SIG-M5 (cell line): ENCODE measurements at regions not wholly inside any gene's neighbourhood (a gene's known extent, or its start where the extent isn't known, plus 50 kb on each side); places are given as distances from the start of the nearest gene placed in this dataset.

Source experiments
- DNase-seq: peaks from one replicate; lab custom pipeline; 2025; lab: John Stamatoyannopoulos, UW

GRCh38 chr20:50258790-50259483 lies 68.3 kb downstream of the CEBPB start:
- DNase-seq, result no peak

GRCh38 chr20:50259705-50260478 lies 69.3 kb downstream of the CEBPB start:
- no peak for DNase-seq

GRCh38 chr20:50260479-50261221 lies 70.0 kb downstream of the CEBPB start:
- DNase-seq, result no peak

- DNase-seq, result no peak
Measured at GRCh38 chr20:50261471-50262212, 71.0 kb downstream of the CEBPB start.

GRCh38 chr20:50263831-50264230 lies 73.2 kb downstream of the CEBPB start:
- no peak for DNase-seq

GRCh38 chr20:50264534-50265145 lies 74.0 kb downstream of the CEBPB start:
- DNase-seq, result no peak

GRCh38 chr20:50265245-50265946 lies 74.8 kb downstream of the CEBPB start:
- no peak for DNase-seq

- no peak for DNase-seq
Measured at GRCh38 chr20:50266293-50267040, 75.8 kb downstream of the CEBPB start.

- no peak for DNase-seq
Measured at GRCh38 chr20:50267041-50267865, 76.6 kb downstream of the CEBPB start.

- no peak for DNase-seq
Measured at GRCh38 chr20:50267866-50268219, 77.2 kb downstream of the CEBPB start.

GRCh38 chr20:50269091-50270033 lies 78.7 kb downstream of the CEBPB start:
- DNase-seq, result no peak

GRCh38 chr20:50270034-50270395 lies 79.4 kb downstream of the CEBPB start:
- DNase-seq, result no peak

GRCh38 chr20:50270569-50270968 lies 79.9 kb downstream of the CEBPB start:
- no peak for DNase-seq

GRCh38 chr20:50271176-50271575 lies 80.5 kb downstream of the CEBPB start:
- DNase-seq, result no peak

GRCh38 chr20:50271612-50272011 lies 81.0 kb downstream of the CEBPB start:
- DNase-seq, result no peak

GRCh38 chr20:50272030-50272723 lies 81.5 kb downstream of the CEBPB start:
- no peak for DNase-seq

GRCh38 chr20:50272724-50273446 lies 82.3 kb downstream of the CEBPB start:
- DNase-seq, result no peak
